ENCODE measurements at regions not wholly inside any gene's neighbourhood (a gene's known extent, or its start where the extent isn't known, plus 50 kb on each side); places are given as distances from the start of the nearest gene placed in this dataset.

DNA sequence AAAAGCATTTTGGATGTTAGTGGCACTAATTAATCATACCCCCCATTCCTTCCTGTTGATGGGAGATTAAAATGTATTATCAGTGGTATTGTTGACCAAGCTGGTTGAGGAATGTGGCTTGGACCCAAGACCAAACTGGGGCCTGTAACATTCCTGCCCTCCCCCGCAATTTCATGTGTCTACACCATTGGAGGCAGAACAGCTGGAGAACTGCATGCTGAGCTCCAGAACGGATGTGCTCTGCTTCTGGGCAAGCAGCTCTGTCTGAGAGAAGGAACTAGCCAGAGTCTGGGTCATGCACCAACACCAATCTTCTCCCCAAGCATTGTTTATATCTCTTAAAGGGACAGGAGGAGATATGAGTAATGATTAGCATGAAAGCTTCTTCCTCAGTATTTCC, 185.5 kb downstream of the CEP135 start:
- Histone ChIP-seq H3K4me1 (replicated peaks in 1 of 4; ENCODE audit: control insufficient read depth in 3 of 4, insufficient read depth in 4 of 4, low read length in 3 of 4) (peaks cover 0 to 6% (median 1%) of the 10 kb centered on the region in 4 experiments; a peak in 3 of 7 replicates), H3K27me3 (replicated peaks in 1 of 4; ENCODE audit: control insufficient read depth in 3 of 4, extremely low read depth in 1 of 4, insufficient read depth in 3 of 4, low read length in 3 of 4) (no peaks in the 10 kb centered on the region), H4K5ac (ENCODE audit: insufficient read length, low read depth, low read length) (peak overlapping the region; percentile 43), H4K91ac (replicated peaks; ENCODE audit: insufficient read length, low read length) (no peak overlapping the region), H3K4me3 (ENCODE audit: extremely low read depth in 1 of 4, insufficient read depth in 2 of 4, low read depth in 3 of 4, low read length in 4 of 4) (no peak overlapping the region), H3K56ac (replicated peaks; ENCODE audit: insufficient read length, low read depth, low read length) (no peak overlapping the region), H3K18ac (ENCODE audit: extremely low read depth, low read length) (no peak overlapping the region), H2BK20ac (ENCODE audit: low read length) (no peak overlapping the region), H2BK120ac (replicated peaks; ENCODE audit: low read depth, low read length) (no peak overlapping the region), H3K79me2 (ENCODE audit: control insufficient read depth in 1 of 2, insufficient read depth in 2 of 2, low read length in 2 of 2) (peaks cover 0 to 3% of the 10 kb centered on the region in 2 experiments; a peak in 2 of 4 replicates), H3K23me2 (ENCODE audit: low read depth, low read length) (no peaks in the 10 kb centered on the region), H2BK15ac (ENCODE audit: low read length) (no peak overlapping the region), H2BK12ac (ENCODE audit: low read depth, low read length) (no peak overlapping the region), H3K9me3 (ENCODE audit: insufficient read depth in 2 of 2, low read depth in 1 of 2, low read length in 1 of 2) (no peaks in the 10 kb centered on the region), H3K27ac (ENCODE audit: low read depth, low read length) (no peak overlapping the region), H3K36me3 (ENCODE audit: control insufficient read depth in 2 of 4, insufficient read depth in 4 of 4, low read length in 3 of 4) (no peaks in the 10 kb centered on the region), H3K79me1 (ENCODE audit: low read depth, low read length) (peaks cover 2% of the 10 kb centered on the region; the same call in 1 of the 2 replicates), H3K9ac (replicated peaks in 1 of 4; ENCODE audit: extremely low read depth in 1 of 4, low read depth in 3 of 4, low read length in 3 of 4) (no peak overlapping the region), H3K4ac (replicated peaks; ENCODE audit: insufficient read length, low read depth, low read length) (no peak overlapping the region), H3K14ac (ENCODE audit: insufficient read length) (no peak overlapping the region), H2AFZ (ENCODE audit: low read length) (no peak overlapping the region), H2BK5ac (ENCODE audit: low read depth, low read length) (no peak overlapping the region), H3K23ac (ENCODE audit: insufficient read length) (no peak overlapping the region), H4K20me1 (replicated peaks in 1 of 2; ENCODE audit: control insufficient read depth in 1 of 2, insufficient read depth in 2 of 2, low read length in 2 of 2) (peaks cover 0 to 4% of the 10 kb centered on the region in 2 experiments), H3K4me2 (ENCODE audit: insufficient read depth in 1 of 2, low read depth in 2 of 2, low read length in 2 of 2) (peak overlapping the region in 1 of 2 experiments; percentile 5; a peak in 1 of 4 replicates), H2AK5ac (ENCODE audit: low read depth, low read length) (no peak overlapping the region), H4K8ac (ENCODE audit: extremely low read depth, insufficient read depth, low read length) (no peak overlapping the region)
- DNase-seq (ENCODE audit: low read depth in 1 of 2, low spot score in 2 of 2) (no peak), FAIRE-seq (no peak)
- ChIA-PET CTCF (ENCODE audit: partially characterized antibody) (interaction anchor here (0.7 to 5.0 kb wide), 6 partner anchors 9 to 165 kb away, joined by 3 to 20 read pairs (median 4); no protein-coding TSS in a partner anchor), POLR2A (ENCODE audit: partially characterized antibody) (interaction anchor here (1.0 to 1.4 kb wide), 2 partner anchors 85 to 253 kb away, joined by 3 to 5 read pairs; partner anchors contain the start of gene AASDH)
- TF ChIP-seq, protein P1, sequence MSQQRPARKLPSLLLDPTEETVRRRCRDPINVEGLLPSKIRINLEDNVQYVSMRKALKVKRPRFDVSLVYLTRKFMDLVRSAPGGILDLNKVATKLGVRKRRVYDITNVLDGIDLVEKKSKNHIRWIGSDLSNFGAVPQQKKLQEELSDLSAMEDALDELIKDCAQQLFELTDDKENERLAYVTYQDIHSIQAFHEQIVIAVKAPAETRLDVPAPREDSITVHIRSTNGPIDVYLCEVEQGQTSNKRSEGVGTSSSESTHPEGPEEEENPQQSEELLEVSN (IDR thresholded peaks at IDR 0.05) = no peak
- TF ChIP-seq TEAD4 (IDR thresholded peaks at IDR 0.05; ENCODE audit: low read depth, low read length) = peak; percentile 76; the same call in 1 of the 2 replicates
- 72% methylated on average over 2 of the region's 2 CpGs; no CpG with 5 or more reads in 1 of the 2 experiments for WGBS, 2 experiments (ENCODE audit: extremely low coverage in 1 of 2, insufficient coverage in 1 of 2, insufficient read length in 1 of 2, insufficient replicate concordance in 2 of 2, low coverage in 1 of 2, low lambda C conversion rate in 2 of 2, missing lambda C conversion rate in 1 of 2)
